ENCODE measurements at regions not wholly inside any gene's neighbourhood (a gene's known extent, or its start where the extent isn't known, plus 50 kb on each side); places are given as distances from the start of the nearest gene placed in this dataset.
"Not testable (repeated sequence)": the region's sequence is repeated elsewhere in the genome, so short reads cannot be mapped to it uniquely, and the experiment has no call there.

DNA sequence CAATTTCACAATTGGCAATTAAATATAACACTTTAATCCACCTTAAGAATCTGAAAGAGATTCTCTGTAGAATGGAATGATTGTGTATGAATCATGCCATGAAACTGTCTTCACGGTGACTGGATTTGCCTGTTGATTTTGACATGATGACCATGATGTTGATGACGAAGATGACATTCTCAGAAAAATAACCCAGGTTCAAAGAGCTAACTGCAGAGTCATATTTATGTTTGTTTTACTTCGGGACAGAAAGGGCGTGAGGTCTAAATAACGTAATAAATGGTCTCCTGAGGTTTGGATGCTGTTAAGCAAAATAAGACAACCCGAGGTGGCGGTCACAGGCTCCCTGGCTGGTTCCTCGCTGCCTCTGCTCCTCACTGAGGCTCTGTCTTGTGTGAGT, 532.0 kb downstream of the TMEM121 start:
- TF ChIP-seq, protein P1, sequence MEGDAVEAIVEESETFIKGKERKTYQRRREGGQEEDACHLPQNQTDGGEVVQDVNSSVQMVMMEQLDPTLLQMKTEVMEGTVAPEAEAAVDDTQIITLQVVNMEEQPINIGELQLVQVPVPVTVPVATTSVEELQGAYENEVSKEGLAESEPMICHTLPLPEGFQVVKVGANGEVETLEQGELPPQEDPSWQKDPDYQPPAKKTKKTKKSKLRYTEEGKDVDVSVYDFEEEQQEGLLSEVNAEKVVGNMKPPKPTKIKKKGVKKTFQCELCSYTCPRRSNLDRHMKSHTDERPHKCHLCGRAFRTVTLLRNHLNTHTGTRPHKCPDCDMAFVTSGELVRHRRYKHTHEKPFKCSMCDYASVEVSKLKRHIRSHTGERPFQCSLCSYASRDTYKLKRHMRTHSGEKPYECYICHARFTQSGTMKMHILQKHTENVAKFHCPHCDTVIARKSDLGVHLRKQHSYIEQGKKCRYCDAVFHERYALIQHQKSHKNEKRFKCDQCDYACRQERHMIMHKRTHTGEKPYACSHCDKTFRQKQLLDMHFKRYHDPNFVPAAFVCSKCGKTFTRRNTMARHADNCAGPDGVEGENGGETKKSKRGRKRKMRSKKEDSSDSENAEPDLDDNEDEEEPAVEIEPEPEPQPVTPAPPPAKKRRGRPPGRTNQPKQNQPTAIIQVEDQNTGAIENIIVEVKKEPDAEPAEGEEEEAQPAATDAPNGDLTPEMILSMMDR (IDR thresholded peaks at IDR 0.05) = no peak
- no peak for TF ChIP-seq ZFX (IDR thresholded peaks at IDR 0.05; ENCODE audit: borderline replicate concordance)
- no peak overlapping the region for H3K27ac ChIP-seq

DNA sequence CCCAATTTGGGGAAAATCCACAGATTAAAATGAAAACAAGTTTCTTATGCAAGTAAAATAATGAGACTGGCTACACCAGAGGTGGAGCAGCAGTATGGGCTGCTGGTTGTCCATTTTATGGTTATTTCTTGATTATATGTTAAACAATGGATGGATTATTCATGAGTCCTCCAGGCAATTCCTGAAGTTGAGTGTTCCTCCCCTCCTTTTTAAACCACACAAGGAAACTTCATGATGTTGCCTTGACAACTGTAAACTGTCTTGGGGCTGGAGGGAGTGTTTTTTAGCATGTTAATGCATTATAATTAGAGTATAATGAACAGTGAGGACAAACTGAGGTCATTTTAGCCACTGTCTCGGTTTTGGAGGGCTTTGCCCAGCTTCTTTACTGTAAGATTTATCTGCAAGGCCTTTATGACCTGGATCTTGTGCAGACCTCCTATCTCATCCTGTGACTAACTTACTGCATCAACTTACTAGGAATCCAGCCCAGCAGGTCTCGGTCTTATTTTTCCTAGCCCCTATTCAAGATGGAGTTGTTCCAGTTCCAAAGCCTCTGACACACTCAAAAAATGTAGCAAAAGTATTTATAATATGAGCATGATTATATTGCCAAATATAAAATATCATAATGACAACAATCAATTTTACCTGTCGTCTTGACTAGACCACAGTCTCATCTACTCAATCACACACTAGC, 534.0 kb downstream of the TMEM121 start:
- H3K27ac ChIP-seq = no peak overlapping the region
- TF ChIP-seq, protein P1 (IDR thresholded peaks at IDR 0.05) = no peak
- TF ChIP-seq ZFX (IDR thresholded peaks at IDR 0.05; ENCODE audit: borderline replicate concordance) = no peak

DNA sequence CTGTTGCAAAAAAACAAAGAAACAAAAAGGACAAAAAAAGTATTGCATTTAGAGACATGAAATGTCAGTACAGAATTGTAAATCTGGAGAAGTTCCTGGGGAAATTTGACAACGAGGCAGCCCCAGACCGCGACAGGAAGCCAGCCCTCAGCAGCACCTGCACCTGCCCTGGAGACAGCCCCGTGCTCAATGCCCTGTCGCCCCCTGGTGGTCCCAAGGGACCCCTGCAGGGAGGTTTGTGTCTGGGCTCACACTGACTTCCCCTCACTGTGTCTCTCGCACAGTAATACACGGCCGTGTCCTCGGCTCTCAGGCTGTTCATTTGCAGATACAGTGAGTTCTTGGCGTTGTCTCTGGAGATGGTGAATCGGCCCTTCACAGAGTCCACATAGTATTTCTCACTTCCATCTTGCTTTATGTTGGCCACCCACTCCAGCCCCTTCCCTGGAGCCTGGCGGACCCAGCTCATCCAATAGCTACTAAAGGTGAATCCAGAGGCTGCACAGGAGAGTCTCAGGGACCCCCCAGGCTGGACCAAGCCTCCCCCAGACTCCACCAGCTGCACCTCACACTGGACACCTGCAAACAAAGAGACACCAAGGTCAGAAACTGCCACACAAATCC, 535.6 kb downstream of the TMEM121 start:
- not testable (repeated sequence) for H3K27ac ChIP-seq
- TF ChIP-seq, protein P1 (IDR thresholded peaks at IDR 0.05) = peak; percentile 80

DNA sequence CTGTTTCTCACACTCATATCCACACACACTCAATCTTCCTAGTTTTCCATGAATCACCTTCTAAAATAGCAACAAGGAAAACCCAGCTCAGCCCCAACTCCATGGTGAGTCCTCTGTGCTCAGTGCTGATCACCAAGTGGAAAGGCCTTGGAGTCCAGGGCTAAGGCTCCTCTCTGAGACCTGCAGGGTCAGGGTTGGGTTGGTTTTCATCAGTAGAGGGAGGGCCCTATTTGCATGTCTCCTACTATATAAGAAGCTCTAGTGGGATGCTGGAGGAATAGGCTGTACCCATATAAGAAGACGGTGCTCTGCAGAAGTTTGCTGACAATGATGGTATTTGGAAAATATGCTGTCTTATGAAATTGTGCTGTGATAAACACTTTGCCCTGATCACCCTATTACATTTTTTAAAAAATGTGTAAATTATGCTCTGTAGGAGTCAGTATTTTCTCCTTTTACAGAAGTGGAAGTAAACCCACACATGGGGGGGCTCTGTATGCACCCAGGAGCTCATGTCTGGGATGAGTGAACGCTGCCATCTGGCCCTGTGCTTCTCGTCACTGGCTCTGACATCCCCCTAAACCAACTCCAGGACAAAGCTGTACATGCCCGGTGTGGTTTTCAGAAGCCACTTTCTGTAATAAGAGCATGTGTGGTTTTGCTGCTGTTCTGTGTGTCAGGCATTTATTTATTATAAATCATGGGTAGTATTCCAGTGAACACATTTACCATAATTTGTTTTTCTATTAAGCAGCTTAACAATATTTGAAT, 536.3 kb downstream of the TMEM121 start:
- no peak overlapping the region for H3K27ac ChIP-seq
- no peak for TF ChIP-seq ZFX (IDR thresholded peaks at IDR 0.05; ENCODE audit: borderline replicate concordance)
- TF ChIP-seq, protein P1 (IDR thresholded peaks at IDR 0.05) = no peak

DNA sequence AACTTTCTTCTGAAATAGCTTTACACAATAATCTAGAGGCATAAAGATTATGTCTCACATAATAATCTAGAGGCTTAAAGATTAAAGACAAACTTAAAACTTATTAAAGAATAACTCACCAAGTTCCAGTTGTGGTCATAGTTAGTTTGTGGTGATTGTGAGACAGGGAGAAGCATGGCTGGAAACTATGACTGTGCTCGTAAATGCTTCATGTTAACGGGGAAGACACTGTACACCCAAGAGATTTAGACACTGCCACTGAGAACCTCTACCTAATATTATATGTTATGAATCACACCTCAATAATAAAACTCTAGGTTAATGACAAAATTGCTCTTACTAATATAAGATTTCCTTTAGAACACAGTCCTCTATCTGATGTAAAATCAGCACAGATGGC, 541.6 kb downstream of the TMEM121 start:
- TF ChIP-seq ZFX (IDR thresholded peaks at IDR 0.05; ENCODE audit: borderline replicate concordance) = no peak
- TF ChIP-seq, protein P1 (IDR thresholded peaks at IDR 0.05) = no peak
- H3K27ac ChIP-seq = no peak overlapping the region

DNA sequence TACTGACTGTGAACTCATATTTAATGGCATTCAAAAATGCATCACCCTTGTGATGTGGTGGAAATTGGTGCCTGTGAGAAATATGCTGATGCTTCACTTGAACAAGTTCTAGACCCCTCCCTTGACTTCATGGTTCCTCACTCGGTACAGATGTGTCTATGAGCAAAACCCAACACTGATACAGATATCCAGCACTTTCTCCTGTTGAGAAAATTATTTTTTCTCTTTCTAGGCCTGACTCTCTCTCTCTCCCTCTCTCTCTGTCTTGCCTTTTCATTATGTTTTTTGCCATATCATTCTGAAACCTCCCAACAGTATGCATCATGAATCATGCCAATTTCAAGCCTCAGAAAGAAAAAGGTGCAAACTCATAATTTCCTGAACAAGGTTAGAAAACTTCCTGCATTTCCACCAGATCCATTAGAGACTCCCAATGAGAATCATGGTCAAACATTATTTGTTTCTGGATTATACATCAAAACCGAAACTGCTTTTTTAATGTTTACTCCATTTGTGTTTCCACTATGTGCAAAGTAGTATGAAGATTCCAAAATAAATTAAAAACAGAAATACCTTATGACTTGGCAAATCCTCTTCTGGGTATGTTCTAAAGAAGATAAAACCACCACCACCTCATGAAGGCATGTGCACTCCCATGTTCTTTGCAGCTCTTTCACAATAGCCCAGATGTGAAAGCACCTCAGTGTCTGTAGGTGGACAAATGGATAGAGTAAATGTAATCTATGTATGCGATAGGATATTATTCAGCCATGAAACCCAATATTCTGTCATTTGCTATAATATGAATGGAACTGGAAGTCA, 543.6 kb downstream of the TMEM121 start:
- no peak overlapping the region for H3K27ac ChIP-seq
- TF ChIP-seq, protein P1 (IDR thresholded peaks at IDR 0.05) = no peak
- no peak for TF ChIP-seq ZFX (IDR thresholded peaks at IDR 0.05; ENCODE audit: borderline replicate concordance)

Measured in 22Rv1 (cell line).